ENCODE measurements at regions not wholly inside any gene's neighbourhood (a gene's known extent, or its start where the extent isn't known, plus 50 kb on each side); places are given as distances from the start of the nearest gene placed in this dataset.

GRCh38 chr3:16658004-16658924 is 53.0 kb upstream of the DAZL start:
- no peak for DNase-seq

- no peak for DNase-seq
Observed at GRCh38 chr3:16658925-16659793, 53.9 kb upstream of the DAZL start.

- DNase-seq, result no peak
Observed at GRCh38 chr3:16663854-16664712, 58.9 kb upstream of the DAZL start.

- DNase-seq, result no peak
Observed at GRCh38 chr3:16665282-16665741, 60.1 kb upstream of the DAZL start.

GRCh38 chr3:16666206-16666605 is 61.0 kb upstream of the DAZL start:
- no peak for DNase-seq

- no peak for DNase-seq
Observed at GRCh38 chr3:16667633-16668032, 62.4 kb upstream of the DAZL start.

- no peak for DNase-seq
Observed at GRCh38 chr3:16668776-16669545, 63.7 kb upstream of the DAZL start.

GRCh38 chr3:16670191-16670590 is 65.0 kb upstream of the DAZL start:
- no peak for DNase-seq

- no peak for DNase-seq
Observed at GRCh38 chr3:16671690-16672089, 66.5 kb upstream of the DAZL start.

- DNase-seq, result no peak
Observed at GRCh38 chr3:16673530-16673929, 68.3 kb upstream of the DAZL start.

- DNase-seq, result no peak
Observed at GRCh38 chr3:16675805-16676204, 70.6 kb upstream of the DAZL start.

- DNase-seq, result no peak
Observed at GRCh38 chr3:16686679-16687078, 81.5 kb upstream of the DAZL start.

- no peak for DNase-seq
Observed at GRCh38 chr3:16687221-16687620, 82.0 kb upstream of the DAZL start.

GRCh38 chr3:16692486-16693344 is 87.5 kb upstream of the DAZL start:
- no peak for DNase-seq

- no peak for DNase-seq
Observed at GRCh38 chr3:16693820-16694219, 88.6 kb upstream of the DAZL start.

GRCh38 chr3:16695710-16696109 is 90.5 kb upstream of the DAZL start:
- no peak for DNase-seq

GRCh38 chr3:16697443-16698147 is 92.4 kb upstream of the DAZL start:
- no peak for DNase-seq

GRCh38 chr3:16700651-16701050 is 95.4 kb upstream of the DAZL start:
- DNase-seq, result no peak

GRCh38 chr3:16704941-16705340 is 99.7 kb upstream of the DAZL start:
- no peak for DNase-seq

GRCh38 chr3:16707260-16707659 is 102.0 kb upstream of the DAZL start:
- DNase-seq, result no peak

All from RPMI8226 (cell line).